Adrenal gland (tissue), 5 donors: ENCODE measurements at regions not wholly inside any gene's neighbourhood (a gene's known extent, or its start where the extent isn't known, plus 50 kb on each side); places are given as distances from the start of the nearest gene placed in this dataset.

Source experiments
- CTCF ChIP-seq, 6 experiments: fragments of 450-650 bp in 4 of 6; fragments of 200-600 bp in 2 of 6; sonication (generic) in 1 of 6; IDR thresholded peaks; 1 replicate in 5 of 6; 2 replicates in 1 of 6; pipeline versions ENCODE4 v1.5.1 to v1.8.0; 2016 to 2021; ENCODE audit warnings: antibody characterized with exemption in 6 of 6, mild to moderate bottlenecking in 2 of 6, moderate library complexity in 1 of 6
- POLR2A ChIP-seq, 2 donors: fragments of 450-650 bp; IDR thresholded peaks; one replicate each; pipeline ENCODE4 v1.6.1; 2017; ENCODE audit warnings: antibody characterized with exemption in 2 of 2, mild to moderate bottlenecking in 2 of 2, moderate library complexity in 1 of 2
- donor health status: DM: no; HTN: no; CAD: no.

GRCh38 chr18:46313521-46313920, 209.3 kb downstream of the HAUS1 start:
- no peak for TF ChIP-seq CTCF (IDR thresholded peaks at IDR 0.05)
- no peak for TF ChIP-seq POLR2A (IDR thresholded peaks at IDR 0.05)
